Panc1 (cell line): ENCODE measurements at regions not wholly inside any gene's neighbourhood (a gene's known extent, or its start where the extent isn't known, plus 50 kb on each side); places are given as distances from the start of the nearest gene placed in this dataset.

Experiments
- CTCF ChIP-seq: fragments of 450-650 bp; IDR thresholded peaks from 2 replicates; pipeline ENCODE4 v1.5.1; 2017; ENCODE audit warnings: mild to moderate bottlenecking
- POLR2AphosphoS5 ChIP-seq: IDR thresholded peaks from 2 replicates; pipeline ENCODE4 v1.6.1; 2012; ENCODE audit warnings: mild to moderate bottlenecking, low read depth, low read length, moderate library complexity
- SIN3A ChIP-seq: IDR thresholded peaks from 2 replicates; pipeline ENCODE4 v1.6.1; 2012; ENCODE audit warnings: low read depth, mild to moderate bottlenecking, low read length, moderate library complexity, borderline replicate concordance; ENCODE audit not compliant: insufficient read depth

DNA sequence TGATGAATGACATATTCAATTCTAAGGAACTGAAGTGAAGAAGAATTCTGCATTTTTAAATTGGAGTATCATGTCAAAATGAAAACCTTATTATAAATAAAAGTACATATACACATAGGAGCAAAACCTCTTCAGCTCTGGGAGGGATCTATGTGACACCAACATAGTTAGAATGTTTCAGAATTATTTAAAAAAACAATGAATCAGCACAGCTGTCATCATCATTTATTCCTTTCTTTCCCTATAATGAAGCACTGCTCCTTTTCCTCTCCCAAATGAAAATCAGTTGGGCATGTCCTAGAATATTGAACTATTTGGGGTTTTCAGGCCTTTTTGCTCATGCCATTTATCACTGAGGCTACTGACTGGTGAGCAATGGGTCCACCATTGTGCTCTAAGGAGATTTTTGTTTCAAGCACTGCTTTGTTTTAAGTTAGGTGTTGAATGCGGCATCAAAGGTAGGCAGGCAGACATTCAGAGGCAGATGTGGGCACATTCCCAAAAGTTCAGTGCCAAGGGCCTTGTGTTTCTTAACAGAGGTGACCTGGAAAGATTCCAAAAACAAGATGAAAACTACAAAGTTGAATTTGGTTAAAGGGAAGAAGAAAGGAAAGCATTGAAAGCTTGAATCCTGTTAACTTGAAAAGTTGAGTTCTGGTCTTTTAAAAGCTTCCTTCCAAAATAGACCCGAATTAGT is 126.4 kb upstream of the ADAMTSL1 start:
- TF ChIP-seq CTCF (no peak), SIN3A (no peak), POLR2AphosphoS5 (no peak)
